WERI-Rb-1 (cell line): ENCODE measurements at regions not wholly inside any gene's neighbourhood (a gene's known extent, or its start where the extent isn't known, plus 50 kb on each side); places are given as distances from the start of the nearest gene placed in this dataset.

Experiments
- DNase-seq: peaks from one replicate; pipeline ENCODE4 v3.0.0-alpha.2; 2020
- H3K27ac ChIP-seq: fragments of 250-450 bp; sonication (Bioruptor Pico); 2 replicates; pipeline ENCODE4 v1.5.1; 2020; ENCODE audit warnings: mild to moderate bottlenecking, moderate library complexity
- H3K27me3 ChIP-seq: fragments of 250-450 bp; sonication (Bioruptor Pico); 2 replicates; pipeline ENCODE4 v1.5.1; 2021; ENCODE audit warnings: mild to moderate bottlenecking, low read depth, moderate library complexity; ENCODE audit not compliant: insufficient read depth, severe bottlenecking
- H3K36me3 ChIP-seq: fragments of 250-450 bp; sonication (Bioruptor Pico); 2 replicates; pipeline ENCODE4 v1.5.1; 2020; ENCODE audit warnings: mild to moderate bottlenecking, moderate library complexity
- H3K4me3 ChIP-seq: 2 replicates; pipeline ENCODE4 v1.5.1; 2011; ENCODE audit warnings: low read depth, mild to moderate bottlenecking, control low read depth, low read length
- H3K9me3 ChIP-seq: fragments of 250-450 bp; sonication (Bioruptor Pico); 2 replicates; pipeline ENCODE4 v1.5.1; 2021; ENCODE audit warnings: mild to moderate bottlenecking, moderate library complexity; ENCODE audit not compliant: severe bottlenecking
- TF ChIP-seq, protein P1 (sequence below): IDR thresholded peaks from 2 replicates; pipeline ENCODE4 v1.5.1; 2011; ENCODE audit warnings: low read depth, mild to moderate bottlenecking, control low read depth, inconsistent platforms, low read length

DNA sequence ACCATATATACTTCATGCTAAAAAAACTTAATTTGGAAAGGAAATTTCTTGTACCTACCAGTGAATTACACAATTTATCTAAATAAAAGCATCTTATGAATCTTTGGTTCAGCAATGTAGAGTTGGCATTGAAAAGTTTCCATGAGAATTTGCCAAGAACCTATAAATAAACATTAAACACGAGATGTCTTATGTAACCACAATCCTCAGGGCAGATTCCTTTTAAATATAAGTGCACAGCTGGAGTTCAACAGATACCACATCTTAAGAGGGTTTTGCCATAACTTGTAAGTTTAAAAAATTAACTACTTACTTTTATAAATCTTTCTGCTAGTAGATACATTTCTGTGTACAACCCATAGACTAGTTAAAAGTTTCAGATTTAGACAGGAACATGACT lies 499.3 kb upstream of the ARRDC4 start:
- H3K27ac ChIP-seq: no peak overlapping the region
- TF ChIP-seq, protein P1, sequence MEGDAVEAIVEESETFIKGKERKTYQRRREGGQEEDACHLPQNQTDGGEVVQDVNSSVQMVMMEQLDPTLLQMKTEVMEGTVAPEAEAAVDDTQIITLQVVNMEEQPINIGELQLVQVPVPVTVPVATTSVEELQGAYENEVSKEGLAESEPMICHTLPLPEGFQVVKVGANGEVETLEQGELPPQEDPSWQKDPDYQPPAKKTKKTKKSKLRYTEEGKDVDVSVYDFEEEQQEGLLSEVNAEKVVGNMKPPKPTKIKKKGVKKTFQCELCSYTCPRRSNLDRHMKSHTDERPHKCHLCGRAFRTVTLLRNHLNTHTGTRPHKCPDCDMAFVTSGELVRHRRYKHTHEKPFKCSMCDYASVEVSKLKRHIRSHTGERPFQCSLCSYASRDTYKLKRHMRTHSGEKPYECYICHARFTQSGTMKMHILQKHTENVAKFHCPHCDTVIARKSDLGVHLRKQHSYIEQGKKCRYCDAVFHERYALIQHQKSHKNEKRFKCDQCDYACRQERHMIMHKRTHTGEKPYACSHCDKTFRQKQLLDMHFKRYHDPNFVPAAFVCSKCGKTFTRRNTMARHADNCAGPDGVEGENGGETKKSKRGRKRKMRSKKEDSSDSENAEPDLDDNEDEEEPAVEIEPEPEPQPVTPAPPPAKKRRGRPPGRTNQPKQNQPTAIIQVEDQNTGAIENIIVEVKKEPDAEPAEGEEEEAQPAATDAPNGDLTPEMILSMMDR: no peak
- DNase-seq: no peak

DNA sequence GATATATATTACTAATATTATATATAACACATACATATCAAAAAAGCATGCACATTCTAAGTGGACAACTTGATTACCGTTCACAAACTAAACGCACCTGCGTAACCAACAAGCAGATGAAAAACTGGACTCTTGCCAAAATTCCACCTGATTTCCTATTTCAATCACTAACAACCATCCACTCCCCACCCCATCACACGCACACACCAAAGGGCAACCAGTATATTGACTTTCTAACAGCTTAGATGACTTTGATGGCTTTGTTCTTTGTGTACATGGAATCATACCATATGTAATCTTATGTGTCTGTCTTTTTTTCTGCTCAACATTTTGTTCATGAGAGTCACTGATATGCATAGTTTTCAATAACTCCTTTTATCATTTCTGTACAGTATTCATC lies 496.8 kb upstream of the ARRDC4 start:
- H3K36me3 ChIP-seq: no peaks in the 10 kb centered on the region
- H3K9me3 ChIP-seq: no peaks in the 10 kb centered on the region
- no peak overlapping the region for H3K4me3 ChIP-seq
- H3K27me3 ChIP-seq: peaks cover 28% of the 10 kb centered on the region
- DNase-seq: no peak
- TF ChIP-seq, protein P1: no peak
- H3K27ac ChIP-seq: no peak overlapping the region

More for the DNA sequence above, 499.3 kb upstream of the ARRDC4 start:
- Histone ChIP-seq H3K4me3 (no peak overlapping the region), H3K9me3 (no peaks in the 10 kb centered on the region), H3K27me3 (peaks cover 24% of the 10 kb centered on the region), H3K36me3 (no peaks in the 10 kb centered on the region)

DNA sequence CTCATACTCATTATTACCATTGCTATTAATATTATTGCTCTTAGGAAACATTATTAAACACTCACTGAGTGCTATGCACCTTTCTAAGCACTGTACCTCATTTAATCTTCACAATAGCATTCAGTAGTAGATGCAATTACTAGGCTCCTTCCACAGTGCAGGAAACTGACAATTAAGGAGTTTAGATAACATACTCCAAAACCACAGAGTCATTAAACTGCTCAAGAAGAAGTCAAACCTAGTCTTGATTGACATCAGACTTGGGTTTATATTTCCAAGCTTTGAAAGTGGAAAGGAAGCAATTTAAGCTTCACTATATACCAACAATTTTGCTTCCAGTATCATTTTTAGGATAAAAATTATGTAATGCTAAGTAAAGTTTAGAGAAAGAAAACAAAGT lies 490.1 kb upstream of the ARRDC4 start:
- no peaks in the 10 kb centered on the region for H3K9me3 ChIP-seq
- H3K4me3 ChIP-seq: no peak overlapping the region
- no peaks in the 10 kb centered on the region for H3K36me3 ChIP-seq
- TF ChIP-seq, protein P1: no peak
- peaks cover 18% of the 10 kb centered on the region for H3K27me3 ChIP-seq
- no peak for DNase-seq
- H3K27ac ChIP-seq: no peak overlapping the region

DNA sequence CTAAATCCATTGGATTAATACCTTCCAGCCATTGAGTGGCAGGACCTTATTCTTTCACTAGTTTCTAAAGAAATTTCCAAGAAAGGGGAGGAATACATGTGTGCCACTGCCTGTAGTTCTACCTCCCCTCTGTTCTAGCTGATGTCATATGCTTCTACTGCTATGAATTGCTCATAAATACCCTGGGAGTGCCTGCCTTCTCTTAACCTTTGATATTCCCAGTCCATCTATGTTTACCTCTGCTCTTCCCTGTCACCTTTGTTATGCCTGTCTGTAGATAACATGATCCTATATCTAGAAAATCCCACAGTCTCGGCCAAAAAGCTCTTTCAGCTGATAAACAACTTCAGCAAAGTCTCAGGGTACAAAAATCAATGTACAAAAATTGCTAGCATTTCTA lies 486.9 kb upstream of the ARRDC4 start:
- Histone ChIP-seq H3K27me3 (peaks cover 9% of the 10 kb centered on the region), H3K36me3 (no peaks in the 10 kb centered on the region), H3K4me3 (no peak overlapping the region), H3K27ac (no peak overlapping the region), H3K9me3 (no peaks in the 10 kb centered on the region)
- no peak for DNase-seq
- TF ChIP-seq, protein P1: no peak

DNA sequence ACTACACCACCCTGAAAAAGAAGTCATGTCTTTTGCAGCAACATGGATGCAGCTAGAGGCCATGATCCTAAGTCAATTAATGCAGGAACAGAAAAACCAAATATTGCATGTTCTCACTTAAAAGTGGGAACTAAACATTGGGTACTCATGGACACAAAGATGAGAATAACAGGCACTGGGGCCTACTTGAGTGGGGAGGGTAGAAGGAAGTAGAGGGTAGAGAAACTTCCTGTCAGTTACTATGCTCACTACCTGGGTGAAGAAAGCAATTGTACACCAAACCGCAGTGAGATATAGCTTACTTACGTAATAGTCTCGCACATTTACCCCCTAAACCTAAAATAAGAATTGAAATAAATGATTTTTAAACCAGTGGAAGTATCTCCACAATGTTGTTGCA lies 480.5 kb upstream of the ARRDC4 start:
- Histone ChIP-seq H3K4me3 (no peak overlapping the region), H3K27ac (no peak overlapping the region), H3K27me3 (peaks cover 4% of the 10 kb centered on the region), H3K9me3 (no peaks in the 10 kb centered on the region), H3K36me3 (no peaks in the 10 kb centered on the region)
- no peak for DNase-seq
- TF ChIP-seq, protein P1: no peak

DNA sequence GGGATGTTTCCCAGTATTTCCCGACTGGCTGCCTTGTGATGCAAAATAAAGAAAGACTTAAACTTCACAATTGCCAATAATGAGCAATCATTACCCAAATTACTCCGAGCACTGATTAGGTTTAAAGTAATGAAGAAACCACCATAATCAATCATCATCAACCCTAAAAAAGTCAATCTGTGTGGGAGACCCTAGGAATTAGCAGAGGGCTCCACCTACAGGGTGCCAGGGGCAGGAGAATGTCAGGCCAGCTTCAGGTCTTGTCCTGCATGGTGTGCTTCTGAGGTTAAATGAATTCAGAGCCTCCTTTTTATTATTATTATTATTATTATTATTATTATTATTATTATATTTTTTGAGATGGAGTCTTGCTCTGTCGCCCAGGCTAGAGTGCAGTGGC lies 478.0 kb upstream of the ARRDC4 start:
- Histone ChIP-seq H3K36me3 (no peaks in the 10 kb centered on the region), H3K4me3 (no peak overlapping the region), H3K27me3 (no peaks in the 10 kb centered on the region), H3K9me3 (no peaks in the 10 kb centered on the region), H3K27ac (no peak overlapping the region)
- no peak for DNase-seq
- TF ChIP-seq, protein P1: 0 out of 2 replicates have a peak, but pooled peaks have one; percentile 2
